ENCODE measurements at regions not wholly inside any gene's neighbourhood (a gene's known extent, or its start where the extent isn't known, plus 50 kb on each side); places are given as distances from the start of the nearest gene placed in this dataset.
A peak's percentile ranks its signal among the peaks of the same experiment; 100 is the strongest.
"Not testable (repeated sequence)": the region's sequence is repeated elsewhere in the genome, so short reads cannot be mapped to it uniquely, and the experiment has no call there.

- DNase-seq (ENCODE audit: low read depth), result peak; percentile 46
These were observed 131.4 kb upstream of the ODAD2 start for GRCh38 chr10:28130267-28130666.

- no peak for DNase-seq (ENCODE audit: low read depth)
These were observed 129.0 kb upstream of the ODAD2 start for GRCh38 chr10:28127881-28128280.

- peak; percentile 62 for DNase-seq (ENCODE audit: low read depth)
These were observed 126.8 kb upstream of the ODAD2 start for GRCh38 chr10:28125701-28126100.

GRCh38 chr10:28120795-28121194 is 121.9 kb upstream of the ODAD2 start:
- no peak for DNase-seq (ENCODE audit: low read depth)

- DNase-seq (ENCODE audit: low read depth), result no peak
These were observed 121.3 kb upstream of the ODAD2 start for GRCh38 chr10:28120043-28120749.

- DNase-seq (ENCODE audit: low read depth), result no peak
These were observed 120.2 kb upstream of the ODAD2 start for GRCh38 chr10:28118985-28119628.

GRCh38 chr10:28113202-28113601 is 114.3 kb upstream of the ODAD2 start:
- no peak for DNase-seq (ENCODE audit: low read depth)

- no peak for DNase-seq (ENCODE audit: low read depth)
These were observed 112.8 kb upstream of the ODAD2 start for GRCh38 chr10:28111712-28112111.

- DNase-seq (ENCODE audit: low read depth), result no peak
These were observed 106.7 kb upstream of the ODAD2 start for GRCh38 chr10:28105561-28105960.

GRCh38 chr10:28097633-28098032 is 98.8 kb upstream of the ODAD2 start:
- no peak for DNase-seq (ENCODE audit: low read depth)

GRCh38 chr10:28095791-28096378 is 97.0 kb upstream of the ODAD2 start:
- no peak for DNase-seq (ENCODE audit: low read depth)

GRCh38 chr10:28094121-28094520 is 95.2 kb upstream of the ODAD2 start:
- no peak for DNase-seq (ENCODE audit: low read depth)

- DNase-seq (ENCODE audit: low read depth), result no peak
These were observed 93.0 kb upstream of the ODAD2 start for GRCh38 chr10:28091913-28092312.

- no peak for DNase-seq (ENCODE audit: low read depth)
These were observed 91.6 kb upstream of the ODAD2 start for GRCh38 chr10:28090506-28090905.

GRCh38 chr10:28089467-28089866 is 90.6 kb upstream of the ODAD2 start:
- DNase-seq (ENCODE audit: low read depth), result no peak

GRCh38 chr10:28087661-28088351 is 88.9 kb upstream of the ODAD2 start:
- DNase-seq (ENCODE audit: low read depth), result peak; percentile 43

- DNase-seq (ENCODE audit: low read depth), result not testable (repeated sequence)
These were observed 86.9 kb upstream of the ODAD2 start for GRCh38 chr10:28085760-28086159.

GRCh38 chr10:28082885-28083284 is 84.0 kb upstream of the ODAD2 start:
- DNase-seq (ENCODE audit: low read depth), result no peak

GRCh38 chr10:28082316-28082715 is 83.4 kb upstream of the ODAD2 start:
- no peak for DNase-seq (ENCODE audit: low read depth)

- peak; percentile 77 for DNase-seq (ENCODE audit: low read depth)
These were observed 79.0 kb upstream of the ODAD2 start for GRCh38 chr10:28077889-28078288.

- DNase-seq (ENCODE audit: low read depth), result no peak
These were observed 76.5 kb upstream of the ODAD2 start for GRCh38 chr10:28075424-28075823.

- no peak for DNase-seq (ENCODE audit: low read depth)
These were observed 73.7 kb upstream of the ODAD2 start for GRCh38 chr10:28072573-28072972.

Data from GM04504 (cell line).